H1 (cell line): ENCODE measurements at regions not wholly inside any gene's neighbourhood (a gene's known extent, or its start where the extent isn't known, plus 50 kb on each side); places are given as distances from the start of the nearest gene placed in this dataset.

Experiments used
- CTCF ChIA-PET: fragments of 300-600 bp; sonication (Branson Sonifier 250); formaldehyde crosslinking; loops from one replicate; lab custom pipeline; 2021; ENCODE audit not compliant: partially characterized antibody; lab: Charles Lee
- POLR2A ChIA-PET: fragments of 300-600 bp; sonication (Branson Sonifier 250); formaldehyde crosslinking; loops from one replicate; lab custom pipeline; 2021; ENCODE audit warnings: inconsistent platforms; ENCODE audit not compliant: partially characterized antibody; lab: Charles Lee
- DNase-seq, 2 experiments: peaks; one replicate each; pipeline versions ENCODE4 v3.0.0 to v3.0.0-alpha.2; 2010 to 2022; ENCODE audit warnings: low spot score in 2 of 2, low read depth in 1 of 2, mixed read lengths in 1 of 2
- FAIRE-seq: peaks from 2 replicates; lab custom pipeline; 2011; peaks lifted over from hg19 to GRCh38; lab: Jason Lieb, UNC
- H2AFZ ChIP-seq: 2 replicates; pipeline ENCODE4 v1.8.1; 2012; ENCODE audit warnings: low read length, inconsistent platforms
- H2AK5ac ChIP-seq: 2 replicates; pipeline ENCODE4 v1.6.1; 2013; ENCODE audit warnings: low read depth, low read length
- H2BK120ac ChIP-seq: replicated peaks from 2 replicates; pipeline ENCODE3; 2013; ENCODE audit warnings: low read depth, low read length, inconsistent platforms
- H2BK12ac ChIP-seq: 2 replicates; pipeline ENCODE4 v1.6.1; 2013; ENCODE audit warnings: low read depth, low read length
- H2BK15ac ChIP-seq: 2 replicates; pipeline ENCODE4 v1.6.1; 2013; ENCODE audit warnings: low read length
- H2BK20ac ChIP-seq: 2 replicates; pipeline ENCODE4 v1.6.1; 2013; ENCODE audit warnings: low read length
- H2BK5ac ChIP-seq: 2 replicates; pipeline ENCODE4 v1.6.1; 2013; ENCODE audit warnings: low read depth, low read length
- H3K14ac ChIP-seq: 2 replicates; pipeline ENCODE4 v1.6.1; 2013; ENCODE audit warnings: inconsistent platforms; ENCODE audit not compliant: insufficient read length
- H3K18ac ChIP-seq: 2 replicates; pipeline ENCODE4 v1.6.1; 2013; ENCODE audit warnings: low read length; ENCODE audit errors: extremely low read depth
- H3K23ac ChIP-seq: 2 replicates; pipeline ENCODE4 v1.6.1; 2013; ENCODE audit warnings: inconsistent platforms; ENCODE audit not compliant: insufficient read length
- H3K23me2 ChIP-seq: 2 replicates; pipeline ENCODE4 v1.6.1; 2013; ENCODE audit warnings: low read depth, low read length
- H3K27ac ChIP-seq: 2 replicates; pipeline ENCODE4 v1.6.1; 2011; ENCODE audit warnings: low read depth, low read length, inconsistent platforms
- H3K27me3 ChIP-seq, 4 experiments: replicated peaks in 1 of 4; 1 replicate in 1 of 4; 2 replicates in 3 of 4; pipeline versions ENCODE4 v1.6.1 to v1.8.1; 2011 to 2013; ENCODE audit warnings: low read length in 3 of 4, mild to moderate bottlenecking in 3 of 4, inconsistent platforms in 2 of 4, mixed read lengths in 2 of 4, moderate library complexity in 1 of 4; ENCODE audit not compliant: control insufficient read depth in 3 of 4, insufficient read depth in 3 of 4; ENCODE audit errors: extremely low read depth in 1 of 4
- H3K36me3 ChIP-seq, 4 experiments: 2 replicates each; pipeline versions ENCODE4 v1.6.1 to v1.8.1; 2011 to 2013; ENCODE audit warnings: mild to moderate bottlenecking in 4 of 4, low read length in 3 of 4, moderate library complexity in 2 of 4, control low read depth in 1 of 4, inconsistent platforms in 1 of 4; ENCODE audit not compliant: insufficient read depth in 4 of 4, control insufficient read depth in 2 of 4
- H3K4ac ChIP-seq: replicated peaks from 2 replicates; pipeline ENCODE3; 2013; ENCODE audit warnings: low read length, low read depth, mixed read lengths, inconsistent platforms; ENCODE audit not compliant: insufficient read length
- H3K4me1 ChIP-seq, 4 experiments: replicated peaks in 1 of 4; 1 replicate in 1 of 4; 2 replicates in 3 of 4; pipeline versions ENCODE4 v1.6.1 to v1.8.1; 2011 to 2013; ENCODE audit warnings: low read length in 3 of 4, inconsistent platforms in 2 of 4, mixed read lengths in 1 of 4; ENCODE audit not compliant: insufficient read depth in 4 of 4, control insufficient read depth in 3 of 4
- H3K4me2 ChIP-seq, 2 experiments: 2 replicates each; pipeline versions ENCODE4 v1.6.1 to v1.8.1; 2011 to 2013; ENCODE audit warnings: low read depth in 2 of 2, low read length in 2 of 2, control low read depth in 1 of 2, inconsistent platforms in 1 of 2, mild to moderate bottlenecking in 1 of 2; ENCODE audit not compliant: insufficient read depth in 1 of 2
- H3K4me3 ChIP-seq, 4 experiments: fragments of 200-600, 300-600 bp in 1 of 4; sonication (generic), shearing (Covaris generic), sonication (Bioruptor Twin) in 1 of 4; 2 replicates each; pipeline versions ENCODE4 v1.5.1 to v1.8.1; 2011 to 2016; ENCODE audit warnings: low read length in 4 of 4, low read depth in 3 of 4, control low read depth in 2 of 4, inconsistent platforms in 2 of 4, mild to moderate bottlenecking in 2 of 4, mixed read lengths in 1 of 4, moderate library complexity in 1 of 4; ENCODE audit not compliant: insufficient read depth in 2 of 4; ENCODE audit errors: extremely low read depth in 1 of 4
- H3K56ac ChIP-seq: replicated peaks from 2 replicates; pipeline ENCODE3; 2013; ENCODE audit warnings: low read depth, mild to moderate bottlenecking, mixed read lengths, low read length, inconsistent platforms; ENCODE audit not compliant: insufficient read length
- H3K79me1 ChIP-seq: 2 replicates; pipeline ENCODE4 v1.6.1; 2013; ENCODE audit warnings: low read depth, low read length, control low read depth
- H3K79me2 ChIP-seq, 2 experiments: 2 replicates each; pipeline versions ENCODE4 v1.6.1 to v1.8.1; 2012 to 2013; ENCODE audit warnings: low read length in 2 of 2, mild to moderate bottlenecking in 2 of 2, inconsistent platforms in 1 of 2; ENCODE audit not compliant: insufficient read depth in 2 of 2, control insufficient read depth in 1 of 2
- H3K9ac ChIP-seq, 4 experiments: replicated peaks in 1 of 4; 1 replicate in 1 of 4; 2 replicates in 3 of 4; pipeline versions ENCODE4 v1.6.1 to v1.8.1; 2011 to 2013; ENCODE audit warnings: low read depth in 3 of 4, low read length in 3 of 4, control low read depth in 2 of 4, mild to moderate bottlenecking in 2 of 4, moderate library complexity in 2 of 4, inconsistent platforms in 1 of 4; ENCODE audit errors: extremely low read depth in 1 of 4
- H3K9me3 ChIP-seq, 2 experiments: 2 replicates each; pipeline versions ENCODE4 v1.6.1 to v1.8.1; 2012 to 2013; ENCODE audit warnings: mild to moderate bottlenecking in 2 of 2, moderate library complexity in 2 of 2, control low read depth in 1 of 2, inconsistent platforms in 1 of 2, low read depth in 1 of 2, low read length in 1 of 2, mixed read lengths in 1 of 2; ENCODE audit not compliant: insufficient read depth in 2 of 2
- H4K20me1 ChIP-seq, 2 experiments: replicated peaks in 1 of 2; 2 replicates each; pipeline versions ENCODE3 to v1.8.1; 2011 to 2013; ENCODE audit warnings: inconsistent platforms in 2 of 2, low read length in 2 of 2, mild to moderate bottlenecking in 1 of 2; ENCODE audit not compliant: insufficient read depth in 2 of 2, control insufficient read depth in 1 of 2
- H4K5ac ChIP-seq: 2 replicates; pipeline ENCODE4 v1.6.1; 2013; ENCODE audit warnings: low read length, low read depth, mixed read lengths, inconsistent platforms; ENCODE audit not compliant: insufficient read length
- H4K8ac ChIP-seq: 2 replicates; pipeline ENCODE4 v1.8.0; 2013; ENCODE audit warnings: mild to moderate bottlenecking, moderate library complexity, low read length, inconsistent platforms; ENCODE audit not compliant: insufficient read depth; ENCODE audit errors: extremely low read depth
- H4K91ac ChIP-seq: replicated peaks from 2 replicates; pipeline ENCODE3; 2013; ENCODE audit warnings: low read length, mixed read lengths, inconsistent platforms; ENCODE audit not compliant: insufficient read length
- BCL11A ChIP-seq, 2 experiments: IDR thresholded peaks; one replicate each; pipeline ENCODE4 v1.6.1; 2011; ENCODE audit warnings: low read depth in 2 of 2, low read length in 2 of 2, mild to moderate bottlenecking in 2 of 2
- CBX5 ChIP-seq: fragments of 300-800, 300-1000 bp; sonication (generic); IDR thresholded peaks from 2 replicates; pipeline ENCODE4 v1.7.1; 2016; ENCODE audit warnings: antibody characterized with exemption, low read length, low read depth
- CHD1 ChIP-seq: IDR thresholded peaks from 2 replicates; pipeline ENCODE4 v1.6.1; 2012; ENCODE audit warnings: low read depth, low read length, improper control_type of control experiment
- CHD2 ChIP-seq: IDR thresholded peaks from 2 replicates; pipeline ENCODE4 v1.6.1; 2012; ENCODE audit warnings: low read length, improper control_type of control experiment
- CTCF ChIP-seq, 3 experiments: IDR thresholded peaks; 1 replicate in 2 of 3; 2 replicates in 1 of 3; pipeline versions ENCODE4 v1.5.1 to v1.6.1; 2011; ENCODE audit warnings: low read length in 3 of 3, mild to moderate bottlenecking in 3 of 3, inconsistent platforms in 2 of 3, low read depth in 1 of 3, moderate library complexity in 1 of 3; ENCODE audit not compliant: insufficient read depth in 1 of 3; ENCODE audit errors: control extremely low read depth in 1 of 3
- KDM4A ChIP-seq: IDR thresholded peaks from one replicate; pipeline ENCODE4 v1.7.1; 2012; ENCODE audit warnings: low read depth, mild to moderate bottlenecking, moderate library complexity, low read length, inconsistent platforms; ENCODE audit not compliant: severe bottlenecking
- RFX5 ChIP-seq: IDR thresholded peaks from 2 replicates; pipeline ENCODE4 v1.6.1; 2011; ENCODE audit warnings: low read depth, low read length, improper control_type of control experiment, borderline replicate concordance
- RXRA ChIP-seq: IDR thresholded peaks from 2 replicates; pipeline ENCODE4 v1.6.1; 2011; ENCODE audit warnings: low read depth, mild to moderate bottlenecking, low read length, moderate library complexity; ENCODE audit not compliant: insufficient read depth
- SUZ12 ChIP-seq: fragments of 200-600 bp; sonication (generic); IDR thresholded peaks from 2 replicates; pipeline ENCODE4 v1.6.1; 2012; ENCODE audit warnings: mild to moderate bottlenecking, inconsistent platforms, low read length, moderate library complexity, mixed read lengths
- TBP ChIP-seq: IDR thresholded peaks from 2 replicates; pipeline ENCODE4 v1.6.1; 2011; ENCODE audit warnings: low read depth, low read length, improper control_type of control experiment
- TEAD4 ChIP-seq: IDR thresholded peaks from 2 replicates; pipeline ENCODE4 v1.6.1; 2012; ENCODE audit warnings: low read depth, low read length, inconsistent platforms, mixed read lengths
- TF ChIP-seq, protein P1 (sequence below): IDR thresholded peaks from 2 replicates; pipeline ENCODE4 v1.6.1; 2012; ENCODE audit warnings: low read length, inconsistent platforms

- Histone ChIP-seq H3K23ac (no peak overlapping the region), H3K36me3 (peaks cover 0 to 2% (median 0%) of the 10 kb centered on the region in 4 experiments; a peak in 1 of 8 replicates), H4K91ac (no peak overlapping the region), H3K23me2 (no peaks in the 10 kb centered on the region), H3K18ac (no peak overlapping the region), H3K27ac (no peak overlapping the region), H3K14ac (no peak overlapping the region), H2BK5ac (no peak overlapping the region), H3K79me1 (no peaks in the 10 kb centered on the region), H3K4me1 (peaks cover 0 to 2% (median 0%) of the 10 kb centered on the region in 4 experiments; a peak in 1 of 7 replicates), H4K5ac (no peak overlapping the region), H2AFZ (no peak overlapping the region), H3K4me2 (no peak overlapping the region), H3K4me3 (no peak overlapping the region), H4K8ac (no peak overlapping the region), H3K4ac (no peak overlapping the region), H3K79me2 (no peaks in the 10 kb centered on the region), H2BK12ac (no peak overlapping the region), H2BK15ac (no peak overlapping the region), H3K9me3 (peaks cover 2 to 3% of the 10 kb centered on the region in 2 experiments; a peak in 3 of 4 replicates), H3K56ac (no peak overlapping the region), H2BK120ac (no peak overlapping the region), H3K27me3 (no peaks in the 10 kb centered on the region), H2AK5ac (no peak overlapping the region), H4K20me1 (no peaks in the 10 kb centered on the region), H3K9ac (no peak overlapping the region), H2BK20ac (no peak overlapping the region)
- FAIRE-seq (no peak), DNase-seq (no peak)
- POLR2A ChIA-PET: interaction anchor here (0.6 kb wide), 1 partner anchor 58 kb away, joined by 3 read pairs; no protein-coding TSS in a partner anchor
- CTCF ChIA-PET: no interaction called here
- no peak for TF ChIP-seq CHD1
- no peak for TF ChIP-seq KDM4A
- TF ChIP-seq BCL11A (IDR thresholded peaks at IDR 0.05; ENCODE audit: low read depth in 2 of 2, low read length in 2 of 2): no peak
- TF ChIP-seq CBX5: no peak
- TF ChIP-seq, protein P1, sequence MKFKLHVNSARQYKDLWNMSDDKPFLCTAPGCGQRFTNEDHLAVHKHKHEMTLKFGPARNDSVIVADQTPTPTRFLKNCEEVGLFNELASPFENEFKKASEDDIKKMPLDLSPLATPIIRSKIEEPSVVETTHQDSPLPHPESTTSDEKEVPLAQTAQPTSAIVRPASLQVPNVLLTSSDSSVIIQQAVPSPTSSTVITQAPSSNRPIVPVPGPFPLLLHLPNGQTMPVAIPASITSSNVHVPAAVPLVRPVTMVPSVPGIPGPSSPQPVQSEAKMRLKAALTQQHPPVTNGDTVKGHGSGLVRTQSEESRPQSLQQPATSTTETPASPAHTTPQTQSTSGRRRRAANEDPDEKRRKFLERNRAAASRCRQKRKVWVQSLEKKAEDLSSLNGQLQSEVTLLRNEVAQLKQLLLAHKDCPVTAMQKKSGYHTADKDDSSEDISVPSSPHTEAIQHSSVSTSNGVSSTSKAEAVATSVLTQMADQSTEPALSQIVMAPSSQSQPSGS: no peak
- TF ChIP-seq RFX5: no peak
- TF ChIP-seq TEAD4: no peak
- no peak for TF ChIP-seq CTCF (IDR thresholded peaks at IDR 0.05; ENCODE audit: control extremely low read depth in 1 of 3, insufficient read depth in 1 of 3, low read depth in 1 of 3, low read length in 3 of 3)
- no peak for TF ChIP-seq RXRA
- TF ChIP-seq CHD2: no peak
- no peak for TF ChIP-seq TBP
- no peak for TF ChIP-seq SUZ12
Measured at GRCh38 chr2:147681093-147681492, 163.7 kb upstream of the ACVR2A start.
